Kidney (tissue), 13 donors: ENCODE measurements at regions not wholly inside any gene's neighbourhood (a gene's known extent, or its start where the extent isn't known, plus 50 kb on each side); places are given as distances from the start of the nearest gene placed in this dataset.

Source experiments
- DNase-seq, 5 donors: peaks; one replicate each; pipeline ENCODE4 v3.0.0-alpha.2; 2013 to 2020
- FAIRE-seq: peaks from 2 replicates; lab custom pipeline; 2012; peaks lifted over from hg19 to GRCh38; lab: Jason Lieb, UNC
- H3K27ac ChIP-seq, 2 donors: one replicate each; pipeline ENCODE4 v1.7.0; 2013; ENCODE audit warnings: low read depth in 2 of 2, low read length in 2 of 2, inconsistent platforms in 1 of 2
- H3K27me3 ChIP-seq: one replicate; pipeline ENCODE4 v1.7.1; 2013; ENCODE audit warnings: low read length, inconsistent platforms; ENCODE audit not compliant: control insufficient read depth, insufficient read depth
- H3K36me3 ChIP-seq, 3 donors: one replicate each; pipeline versions ENCODE4 v1.7.0 to v1.7.1; 2013; ENCODE audit warnings: low read length in 3 of 3, control low read depth in 1 of 3, inconsistent platforms in 1 of 3; ENCODE audit not compliant: insufficient read depth in 3 of 3, control insufficient read depth in 2 of 3
- H3K4me1 ChIP-seq, 3 donors: one replicate each; pipeline versions ENCODE4 v1.7.0 to v1.7.1; 2013; ENCODE audit warnings: low read length in 3 of 3, inconsistent platforms in 1 of 3, low read depth in 1 of 3; ENCODE audit not compliant: control insufficient read depth in 2 of 3, insufficient read depth in 2 of 3
- H3K4me3 ChIP-seq, 3 donors: one replicate each; pipeline versions ENCODE4 v1.7.0 to v1.8.1; 2013; ENCODE audit warnings: low read length in 3 of 3, control low read depth in 1 of 3, inconsistent platforms in 1 of 3
- H3K9ac ChIP-seq, 3 donors: one replicate each; pipeline versions ENCODE4 v1.7.0 to v1.7.1; 2013; ENCODE audit warnings: low read length in 3 of 3, control low read depth in 1 of 3, inconsistent platforms in 1 of 3
- H3K9me3 ChIP-seq, 3 donors: one replicate each; pipeline versions ENCODE4 v1.7.0 to v1.7.1; 2013; ENCODE audit warnings: low read length in 3 of 3, control low read depth in 1 of 3, inconsistent platforms in 1 of 3; ENCODE audit not compliant: control insufficient read depth in 2 of 3, insufficient read depth in 1 of 3
- intact Hi-C: fragments of 100-400 bp; cut with DNase I; formaldehyde crosslinking; loops from one replicate; pipeline ENCODE4 v1.11.1; 2022
- TF ChIP-seq, protein P1 (sequence below): IDR thresholded peaks from 3 replicates; pipeline ENCODE4 v1.5.1; 2012; ENCODE audit warnings: mild to moderate bottlenecking, moderate library complexity, borderline replicate concordance; ENCODE audit not compliant: insufficient read depth; ENCODE audit errors: extremely low read depth
- donor health status: control.
- donor health status: control.
- donor health status: control.
- donor health status: control.
- donor health status: control.
- donor health status: DM: yes; HTN: yes; CAD: no.
- donor health status: Normal renal cell carcinoma (clear cell type).

DNA sequence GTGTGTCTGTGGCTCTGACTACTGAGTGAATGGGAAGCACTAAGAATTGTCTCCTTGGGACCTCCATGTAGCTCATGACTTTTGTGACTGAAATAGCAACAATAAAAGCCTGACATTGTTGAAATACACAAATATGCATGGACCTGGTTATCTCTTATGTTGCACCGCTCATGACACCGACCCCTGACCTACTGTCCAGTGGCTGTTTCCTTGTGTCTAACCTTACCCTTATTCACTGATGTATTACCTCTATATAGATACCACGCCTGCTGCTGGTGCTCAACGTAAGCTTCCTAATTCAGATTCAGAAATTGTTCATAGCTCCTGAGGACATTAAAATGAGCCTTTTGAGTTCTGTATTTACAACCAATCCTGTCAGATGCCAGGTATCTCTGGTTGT, 243.4 kb upstream of the SEMA3C start:
- intact Hi-C loops, result no loop called here
- no peak overlapping the region for H3K27ac ChIP-seq
- H3K4me3 ChIP-seq, result no peak overlapping the region
- TF ChIP-seq, protein P1, sequence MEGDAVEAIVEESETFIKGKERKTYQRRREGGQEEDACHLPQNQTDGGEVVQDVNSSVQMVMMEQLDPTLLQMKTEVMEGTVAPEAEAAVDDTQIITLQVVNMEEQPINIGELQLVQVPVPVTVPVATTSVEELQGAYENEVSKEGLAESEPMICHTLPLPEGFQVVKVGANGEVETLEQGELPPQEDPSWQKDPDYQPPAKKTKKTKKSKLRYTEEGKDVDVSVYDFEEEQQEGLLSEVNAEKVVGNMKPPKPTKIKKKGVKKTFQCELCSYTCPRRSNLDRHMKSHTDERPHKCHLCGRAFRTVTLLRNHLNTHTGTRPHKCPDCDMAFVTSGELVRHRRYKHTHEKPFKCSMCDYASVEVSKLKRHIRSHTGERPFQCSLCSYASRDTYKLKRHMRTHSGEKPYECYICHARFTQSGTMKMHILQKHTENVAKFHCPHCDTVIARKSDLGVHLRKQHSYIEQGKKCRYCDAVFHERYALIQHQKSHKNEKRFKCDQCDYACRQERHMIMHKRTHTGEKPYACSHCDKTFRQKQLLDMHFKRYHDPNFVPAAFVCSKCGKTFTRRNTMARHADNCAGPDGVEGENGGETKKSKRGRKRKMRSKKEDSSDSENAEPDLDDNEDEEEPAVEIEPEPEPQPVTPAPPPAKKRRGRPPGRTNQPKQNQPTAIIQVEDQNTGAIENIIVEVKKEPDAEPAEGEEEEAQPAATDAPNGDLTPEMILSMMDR, result no peak
- DNase-seq, result no peak
- no peak for FAIRE-seq
- H3K9ac ChIP-seq, result no peak overlapping the region
- no peaks in the 10 kb centered on the region for H3K4me1 ChIP-seq
- no peaks in the 10 kb centered on the region for H3K9me3 ChIP-seq
- H3K27me3 ChIP-seq, result no peaks in the 10 kb centered on the region
- no peaks in the 10 kb centered on the region for H3K36me3 ChIP-seq

DNA sequence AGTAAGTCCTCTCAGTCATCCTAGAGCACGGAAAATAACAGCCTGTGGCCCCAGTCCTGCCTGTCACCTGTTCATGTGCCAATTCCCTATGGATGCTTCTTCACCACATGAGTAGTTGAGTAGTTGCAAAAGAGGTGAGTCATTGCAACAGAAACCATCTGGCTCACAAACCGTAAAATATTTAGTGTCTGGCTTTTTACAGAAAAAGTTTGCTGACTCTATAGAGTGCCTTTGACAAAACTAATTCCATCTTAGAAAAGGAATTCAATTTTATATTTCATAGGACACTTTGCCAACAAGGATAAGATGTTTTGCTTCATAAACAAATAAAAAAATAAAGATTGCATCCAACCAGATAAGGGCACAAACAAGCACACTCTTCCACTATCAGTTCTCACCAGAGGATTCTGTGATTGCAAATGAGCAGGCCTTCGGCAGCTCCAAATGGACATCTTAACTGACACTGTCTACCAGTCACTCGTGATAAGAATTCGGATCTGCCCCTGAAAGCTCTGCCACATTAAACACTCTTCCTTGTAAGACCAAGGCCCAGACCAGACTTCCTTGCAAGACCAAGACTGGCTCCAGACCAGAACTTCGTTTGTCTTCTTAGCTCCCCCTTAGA, 242.7 kb upstream of the SEMA3C start:
- FAIRE-seq, result no peak

DNA sequence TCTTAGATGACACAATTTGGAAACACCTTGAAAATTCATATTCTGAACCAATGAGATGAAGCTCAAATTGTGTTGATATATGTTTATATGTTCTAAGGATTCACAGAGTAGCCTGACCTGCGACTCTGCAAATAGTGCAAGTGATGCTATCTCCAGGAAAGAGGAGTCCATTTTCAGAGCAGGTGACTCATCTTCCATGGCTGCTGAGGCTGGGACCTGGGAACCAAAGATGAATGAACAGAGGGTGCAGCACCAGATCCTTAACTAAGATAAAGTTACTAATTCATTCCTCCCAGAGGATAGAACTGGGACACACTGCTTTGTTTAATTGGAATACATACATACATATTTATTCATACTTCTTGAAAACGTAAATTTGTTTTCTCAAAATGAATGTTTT, 240.6 kb upstream of the SEMA3C start:
- DNase-seq, result no peak
- no peak overlapping the region for H3K9ac ChIP-seq
- no peak overlapping the region for H3K27ac ChIP-seq
- H3K9me3 ChIP-seq, result no peaks in the 10 kb centered on the region
- no peak overlapping the region for H3K4me3 ChIP-seq
- TF ChIP-seq, protein P1, result no peak
- intact Hi-C loops, result no loop called here
- peaks cover 0 to 4% (median 0%) of the 10 kb centered on the region in 3 donors for H3K4me1 ChIP-seq
- no peaks in the 10 kb centered on the region for H3K27me3 ChIP-seq
- FAIRE-seq, result no peak
- no peaks in the 10 kb centered on the region for H3K36me3 ChIP-seq

More for the DNA sequence above, 242.7 kb upstream of the SEMA3C start:
- Histone ChIP-seq H3K4me3 (no peak overlapping the region), H3K27ac (no peak overlapping the region), H3K27me3 (no peaks in the 10 kb centered on the region), H3K4me1 (no peaks in the 10 kb centered on the region), H3K9me3 (no peaks in the 10 kb centered on the region), H3K36me3 (no peaks in the 10 kb centered on the region), H3K9ac (no peak overlapping the region)
- intact Hi-C loops, result no loop called here
- TF ChIP-seq, protein P1, result no peak
- DNase-seq, result no peak

DNA sequence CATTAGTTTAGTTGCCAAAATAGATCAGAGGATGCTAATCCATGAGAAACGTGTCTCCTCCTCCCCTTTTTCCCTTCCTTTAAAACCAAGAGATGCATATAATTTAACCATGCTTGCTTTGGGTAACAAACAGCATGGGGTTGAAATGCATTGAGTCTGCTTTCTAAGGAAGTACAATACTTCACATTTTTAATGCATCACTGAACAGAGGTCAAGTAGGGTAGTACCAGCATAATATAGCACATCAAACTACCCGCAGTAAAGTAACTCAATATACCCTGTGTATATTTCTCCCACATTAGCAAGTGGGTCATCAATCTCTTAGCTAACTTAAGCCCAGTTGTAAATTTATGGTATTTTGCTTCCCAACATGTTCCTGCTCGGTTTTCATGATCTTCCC, 239.3 kb upstream of the SEMA3C start:
- DNase-seq (peak in 2 of 5 donors; percentile 76 to 80), FAIRE-seq (no peak)
- TF ChIP-seq, protein P1, result no peak
- intact Hi-C loops, result no loop called here
- no peaks in the 10 kb centered on the region for H3K9me3 ChIP-seq
- peaks cover 0 to 4% (median 0%) of the 10 kb centered on the region in 3 donors for H3K4me1 ChIP-seq
- H3K36me3 ChIP-seq, result no peaks in the 10 kb centered on the region
- no peaks in the 10 kb centered on the region for H3K27me3 ChIP-seq
- H3K4me3 ChIP-seq, result no peak overlapping the region
- H3K27ac ChIP-seq, result no peak overlapping the region
- H3K9ac ChIP-seq, result no peak overlapping the region
